ENCODE measurements at regions not wholly inside any gene's neighbourhood (a gene's known extent, or its start where the extent isn't known, plus 50 kb on each side); places are given as distances from the start of the nearest gene placed in this dataset.

GRCh38 chr3:81888914-81889557 is 127.6 kb upstream of the GBE1 start:
- Histone ChIP-seq H3K27ac (ENCODE audit: low read depth in 1 of 2, low read length in 2 of 2) (no peak overlapping the region), H3K79me2 (ENCODE audit: insufficient read depth, low read length) (no peaks in the 10 kb centered on the region), H3K9me3 (replicated peaks in 1 of 2; ENCODE audit: control insufficient read depth in 1 of 2, insufficient read depth in 1 of 2, low read length in 2 of 2) (no peaks in the 10 kb centered on the region), H3K27me3 (ENCODE audit: control insufficient read depth in 2 of 2, insufficient read depth in 2 of 2, low read length in 2 of 2) (no peaks in the 10 kb centered on the region), H3K4me3 (replicated peaks in 1 of 3; ENCODE audit: low read depth in 2 of 3, low read length in 3 of 3) (no peak overlapping the region), H3K36me3 (replicated peaks in 1 of 2; ENCODE audit: control insufficient read depth in 1 of 2, insufficient read depth in 2 of 2, low read length in 2 of 2) (no peaks in the 10 kb centered on the region), H3K9ac (ENCODE audit: insufficient read depth, low read length, poor library complexity, severe bottlenecking) (no peak overlapping the region), H3K4me2 (replicated peaks; ENCODE audit: extremely low read depth, low read length, poor library complexity, severe bottlenecking) (no peak overlapping the region), H4K20me1 (ENCODE audit: insufficient read depth, low read length) (no peaks in the 10 kb centered on the region), H2AFZ (ENCODE audit: insufficient read depth, low read depth, low read length, poor library complexity, severe bottlenecking) (no peak overlapping the region), H3K4me1 (ENCODE audit: control insufficient read depth in 1 of 2, insufficient read depth in 2 of 2, low read length in 2 of 2) (no peaks in the 10 kb centered on the region)
- H3K4me1 Mint-ChIP-seq, result no peaks in the 10 kb centered on the region
- H3K36me3 Mint-ChIP-seq, result no peaks in the 10 kb centered on the region
- 90% methylated on average over 4 of the region's 6 CpGs for WGBS (ENCODE audit: insufficient coverage)
- TF ChIP-seq, protein P1, sequence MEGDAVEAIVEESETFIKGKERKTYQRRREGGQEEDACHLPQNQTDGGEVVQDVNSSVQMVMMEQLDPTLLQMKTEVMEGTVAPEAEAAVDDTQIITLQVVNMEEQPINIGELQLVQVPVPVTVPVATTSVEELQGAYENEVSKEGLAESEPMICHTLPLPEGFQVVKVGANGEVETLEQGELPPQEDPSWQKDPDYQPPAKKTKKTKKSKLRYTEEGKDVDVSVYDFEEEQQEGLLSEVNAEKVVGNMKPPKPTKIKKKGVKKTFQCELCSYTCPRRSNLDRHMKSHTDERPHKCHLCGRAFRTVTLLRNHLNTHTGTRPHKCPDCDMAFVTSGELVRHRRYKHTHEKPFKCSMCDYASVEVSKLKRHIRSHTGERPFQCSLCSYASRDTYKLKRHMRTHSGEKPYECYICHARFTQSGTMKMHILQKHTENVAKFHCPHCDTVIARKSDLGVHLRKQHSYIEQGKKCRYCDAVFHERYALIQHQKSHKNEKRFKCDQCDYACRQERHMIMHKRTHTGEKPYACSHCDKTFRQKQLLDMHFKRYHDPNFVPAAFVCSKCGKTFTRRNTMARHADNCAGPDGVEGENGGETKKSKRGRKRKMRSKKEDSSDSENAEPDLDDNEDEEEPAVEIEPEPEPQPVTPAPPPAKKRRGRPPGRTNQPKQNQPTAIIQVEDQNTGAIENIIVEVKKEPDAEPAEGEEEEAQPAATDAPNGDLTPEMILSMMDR (IDR thresholded peaks at IDR 0.05), result no peak
- intact Hi-C loops (cut with micrococcal nuclease), result no loop called here
- no peak overlapping the region for H3K27ac Mint-ChIP-seq
- DNase-seq, result no peak
- no peaks in the 10 kb centered on the region for H3K9me3 Mint-ChIP-seq
- H3K4me3 Mint-ChIP-seq, result no peak overlapping the region
- H3K27me3 Mint-ChIP-seq (ENCODE audit: low read depth in 3 of 3), result no peaks in the 10 kb centered on the region

GRCh38 chr3:81887448-81887847 is 126.0 kb upstream of the GBE1 start:
- Mint-ChIP-seq H3K4me3 (no peak overlapping the region), H3K36me3 (no peaks in the 10 kb centered on the region), H3K27me3 (ENCODE audit: low read depth in 3 of 3) (no peaks in the 10 kb centered on the region), H3K27ac (no peak overlapping the region), H3K4me1 (no peaks in the 10 kb centered on the region), H3K9me3 (no peaks in the 10 kb centered on the region)
- Histone ChIP-seq H3K36me3 (replicated peaks in 1 of 2; ENCODE audit: control insufficient read depth in 1 of 2, insufficient read depth in 2 of 2, low read length in 2 of 2) (no peaks in the 10 kb centered on the region), H3K9me3 (replicated peaks in 1 of 2; ENCODE audit: control insufficient read depth in 1 of 2, insufficient read depth in 1 of 2, low read length in 2 of 2) (no peaks in the 10 kb centered on the region), H2AFZ (ENCODE audit: insufficient read depth, low read depth, low read length, poor library complexity, severe bottlenecking) (no peak overlapping the region), H3K79me2 (ENCODE audit: insufficient read depth, low read length) (no peaks in the 10 kb centered on the region), H4K20me1 (ENCODE audit: insufficient read depth, low read length) (no peaks in the 10 kb centered on the region), H3K9ac (ENCODE audit: insufficient read depth, low read length, poor library complexity, severe bottlenecking) (no peak overlapping the region), H3K4me1 (ENCODE audit: control insufficient read depth in 1 of 2, insufficient read depth in 2 of 2, low read length in 2 of 2) (no peaks in the 10 kb centered on the region), H3K27me3 (ENCODE audit: control insufficient read depth in 2 of 2, insufficient read depth in 2 of 2, low read length in 2 of 2) (no peaks in the 10 kb centered on the region), H3K4me2 (replicated peaks; ENCODE audit: extremely low read depth, low read length, poor library complexity, severe bottlenecking) (no peak overlapping the region), H3K27ac (ENCODE audit: low read depth in 1 of 2, low read length in 2 of 2) (no peak overlapping the region), H3K4me3 (replicated peaks in 1 of 3; ENCODE audit: low read depth in 2 of 3, low read length in 3 of 3) (no peak overlapping the region)
- no peak for DNase-seq
- TF ChIP-seq, protein P1 (IDR thresholded peaks at IDR 0.05), result no peak
- intact Hi-C loops (cut with micrococcal nuclease), result no loop called here

All from CD14-positive monocyte (primary cell).